ENCODE measurements at regions not wholly inside any gene's neighbourhood (a gene's known extent, or its start where the extent isn't known, plus 50 kb on each side); places are given as distances from the start of the nearest gene placed in this dataset.
A peak's percentile ranks its signal among the peaks of the same experiment; 100 is the strongest.
"Not testable (repeated sequence)": the region's sequence is repeated elsewhere in the genome, so short reads cannot be mapped to it uniquely, and the experiment has no call there.

DNA sequence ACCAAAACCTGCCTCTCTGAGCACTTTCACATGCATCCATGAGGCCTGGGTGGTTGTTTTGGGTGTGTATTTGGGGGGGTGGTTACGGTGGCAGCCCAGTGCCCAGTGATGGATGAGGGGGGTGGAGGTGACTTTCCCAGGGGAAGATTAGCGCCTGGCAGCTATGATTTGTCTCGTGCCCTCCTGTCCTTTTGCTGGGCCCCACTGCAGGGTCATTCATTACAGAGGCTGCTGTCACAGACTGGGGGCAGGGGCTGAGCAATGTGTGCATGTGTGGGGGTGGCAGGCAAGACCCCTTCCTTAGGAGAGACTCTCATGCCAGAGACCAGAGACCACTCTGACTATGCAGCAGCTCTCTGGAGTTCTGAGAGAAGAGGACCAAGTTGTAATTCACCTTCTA is 93.7 kb downstream of the MRM1 start:
- H3K27me3 ChIP-seq (ENCODE audit: control insufficient read depth, insufficient read depth, low read length): peaks cover 11% of the 10 kb centered on the region; the same call in 1 of the 2 replicates
- no peaks in the 10 kb centered on the region for H3K9me3 ChIP-seq (ENCODE audit: control insufficient read depth, insufficient read depth, low read length)
- H3K4me3 ChIP-seq (ENCODE audit: low read depth, low read length): no peak overlapping the region
- no peak overlapping the region for H3K9ac ChIP-seq (ENCODE audit: low read depth, low read length)
- H3K4me1 ChIP-seq (ENCODE audit: control insufficient read depth, insufficient read depth, low read length): peaks cover 7% of the 10 kb centered on the region
- H3K27ac ChIP-seq (ENCODE audit: low read depth, low read length): no peak overlapping the region
- no peaks in the 10 kb centered on the region for H3K36me3 ChIP-seq (ENCODE audit: control insufficient read depth, insufficient read depth, low read length)

DNA sequence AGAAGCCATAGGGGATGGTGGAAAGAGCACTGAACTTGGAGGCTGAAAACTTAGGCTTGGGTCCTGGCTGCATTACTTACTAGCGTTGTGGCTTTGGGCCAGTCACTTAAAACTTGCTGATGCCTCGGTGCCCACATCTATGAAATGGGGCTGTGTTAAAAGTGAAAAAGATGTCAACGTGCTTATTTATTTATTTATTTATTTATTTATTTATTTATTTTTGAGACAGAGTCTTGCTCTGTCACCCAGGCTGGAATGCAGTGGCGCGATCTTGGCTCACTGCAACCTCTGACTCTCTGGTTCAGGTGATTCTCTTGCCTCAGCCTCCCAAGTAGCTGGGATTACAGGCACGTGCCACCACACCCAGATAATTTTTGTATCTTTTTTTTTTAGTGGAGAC is 94.3 kb downstream of the MRM1 start:
- not testable (repeated sequence) for H3K27ac ChIP-seq (ENCODE audit: low read depth, low read length); H3K4me1 ChIP-seq (ENCODE audit: control insufficient read depth, insufficient read depth, low read length); H3K36me3 ChIP-seq (ENCODE audit: control insufficient read depth, insufficient read depth, low read length); H3K9me3 ChIP-seq (ENCODE audit: control insufficient read depth, insufficient read depth, low read length); H3K4me3 ChIP-seq (ENCODE audit: low read depth, low read length); H3K9ac ChIP-seq (ENCODE audit: low read depth, low read length)
- H3K27me3 ChIP-seq (ENCODE audit: control insufficient read depth, insufficient read depth, low read length): peaks cover 17% of the 10 kb centered on the region

DNA sequence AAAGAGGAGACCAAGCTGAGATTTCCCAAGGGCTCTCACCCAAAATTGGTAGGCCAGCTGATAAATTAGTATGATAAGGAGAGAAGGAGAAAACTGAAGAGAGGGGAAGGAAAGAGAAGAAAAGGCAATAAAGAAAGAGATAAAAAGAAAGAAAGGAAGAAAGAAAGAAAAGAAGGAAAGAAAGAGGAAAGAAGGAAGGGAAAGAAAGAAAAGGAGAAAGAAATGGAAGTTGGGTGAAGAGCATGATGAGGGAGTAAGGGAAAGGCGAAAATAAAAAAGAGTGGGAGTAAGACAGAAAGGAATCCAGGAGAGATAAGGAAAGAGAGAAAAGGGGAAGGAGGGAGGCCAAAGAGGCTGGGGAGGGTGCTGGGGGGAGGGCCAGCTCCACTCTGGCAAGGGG is 95.4 kb downstream of the MRM1 start:
- Histone ChIP-seq H3K36me3 (ENCODE audit: control insufficient read depth, insufficient read depth, low read length) (no peaks in the 10 kb centered on the region), H3K9me3 (ENCODE audit: control insufficient read depth, insufficient read depth, low read length) (no peaks in the 10 kb centered on the region), H3K9ac (ENCODE audit: low read depth, low read length) (no peak overlapping the region), H3K4me1 (ENCODE audit: control insufficient read depth, insufficient read depth, low read length) (peaks cover 7% of the 10 kb centered on the region), H3K4me3 (ENCODE audit: low read depth, low read length) (no peak overlapping the region), H3K27ac (ENCODE audit: low read depth, low read length) (no peak overlapping the region), H3K27me3 (ENCODE audit: control insufficient read depth, insufficient read depth, low read length) (peaks cover 27% of the 10 kb centered on the region)

DNA sequence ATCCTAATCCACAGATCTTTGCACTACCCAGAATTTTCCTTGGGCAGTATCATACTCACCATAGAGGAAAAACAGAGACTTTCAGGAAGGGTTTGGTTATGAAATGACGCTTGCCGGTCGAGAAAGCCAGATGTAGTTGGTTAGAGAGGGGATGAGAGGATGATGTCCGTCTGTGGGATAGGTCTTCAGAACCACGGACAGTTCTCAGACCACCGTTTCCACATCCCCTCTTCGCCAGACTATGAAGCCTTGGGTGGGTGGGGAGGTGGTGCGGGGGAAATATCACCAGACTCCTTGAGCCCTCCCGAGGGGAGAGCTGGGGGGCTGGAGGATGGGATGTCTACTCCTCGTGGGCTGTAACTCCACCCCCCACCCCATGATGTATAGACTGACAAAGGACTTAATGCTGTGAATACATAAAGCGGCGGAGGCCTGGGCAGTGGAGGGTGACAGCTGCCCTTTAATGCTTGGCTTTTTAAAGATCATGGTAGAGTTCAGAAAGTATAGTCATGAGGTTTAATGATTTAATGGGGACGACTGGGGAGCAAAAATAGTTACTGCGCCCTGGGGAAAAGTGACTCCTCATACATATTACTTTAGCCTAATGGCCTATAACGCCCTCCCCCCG is 96.6 kb downstream of the MRM1 start:
- Histone ChIP-seq H3K9me3 (ENCODE audit: control insufficient read depth, insufficient read depth, low read length) (no peaks in the 10 kb centered on the region), H3K27ac (ENCODE audit: low read depth, low read length) (no peak overlapping the region), H3K9ac (ENCODE audit: low read depth, low read length) (no peak overlapping the region), H3K36me3 (ENCODE audit: control insufficient read depth, insufficient read depth, low read length) (no peaks in the 10 kb centered on the region), H3K27me3 (ENCODE audit: control insufficient read depth, insufficient read depth, low read length) (peaks cover 37% of the 10 kb centered on the region), H3K4me3 (ENCODE audit: low read depth, low read length) (no peak overlapping the region), H3K4me1 (ENCODE audit: control insufficient read depth, insufficient read depth, low read length) (peaks cover 2% of the 10 kb centered on the region; the same call in 1 of the 2 replicates)

GRCh38 chr17:36701429-36702099 is 100.2 kb downstream of the MRM1 start:
- no peak overlapping the region for H3K27ac ChIP-seq (ENCODE audit: low read depth, low read length)
- peaks cover 63% of the 10 kb centered on the region for H3K27me3 ChIP-seq (ENCODE audit: control insufficient read depth, insufficient read depth, low read length)
- peaks cover 6% of the 10 kb centered on the region; the same call in 1 of the 2 replicates for H3K4me1 ChIP-seq (ENCODE audit: control insufficient read depth, insufficient read depth, low read length)
- no peaks in the 10 kb centered on the region for H3K36me3 ChIP-seq (ENCODE audit: control insufficient read depth, insufficient read depth, low read length)
- H3K9me3 ChIP-seq (ENCODE audit: control insufficient read depth, insufficient read depth, low read length): no peaks in the 10 kb centered on the region
- no peak overlapping the region for H3K9ac ChIP-seq (ENCODE audit: low read depth, low read length)
- H3K4me3 ChIP-seq (ENCODE audit: low read depth, low read length): no peak overlapping the region

GRCh38 chr17:36702636-36703035 is 101.3 kb downstream of the MRM1 start:
- peaks cover 7% of the 10 kb centered on the region; the same call in 1 of the 2 replicates for H3K4me1 ChIP-seq (ENCODE audit: control insufficient read depth, insufficient read depth, low read length)
- no peak overlapping the region for H3K9ac ChIP-seq (ENCODE audit: low read depth, low read length)
- H3K36me3 ChIP-seq (ENCODE audit: control insufficient read depth, insufficient read depth, low read length): no peaks in the 10 kb centered on the region
- peaks cover 63% of the 10 kb centered on the region for H3K27me3 ChIP-seq (ENCODE audit: control insufficient read depth, insufficient read depth, low read length)
- no peak overlapping the region for H3K4me3 ChIP-seq (ENCODE audit: low read depth, low read length)
- no peaks in the 10 kb centered on the region for H3K9me3 ChIP-seq (ENCODE audit: control insufficient read depth, insufficient read depth, low read length)
- H3K27ac ChIP-seq (ENCODE audit: low read depth, low read length): no peak overlapping the region

DNA sequence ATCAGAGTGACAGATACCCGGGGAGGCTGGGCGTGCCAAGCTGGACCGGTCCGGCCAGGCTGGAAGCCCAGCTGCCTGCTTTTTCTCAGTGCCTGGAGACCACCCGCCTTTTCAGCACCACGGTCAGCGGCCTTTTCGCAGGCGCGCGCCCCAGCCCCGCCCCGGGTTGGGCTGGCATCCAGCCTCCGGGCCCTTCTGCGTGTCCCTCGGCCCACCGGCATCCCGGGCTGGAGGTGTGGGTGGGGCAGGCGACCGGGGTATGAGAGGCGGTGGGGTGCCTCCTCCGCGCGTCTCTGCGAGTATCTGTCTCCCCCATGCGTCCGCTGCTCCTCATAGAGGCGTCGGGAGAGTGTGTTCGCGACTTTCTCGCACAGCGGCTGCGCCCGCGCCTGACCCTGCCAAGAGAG is 102.5 kb downstream of the MRM1 start:
- no peaks in the 10 kb centered on the region for H3K36me3 ChIP-seq (ENCODE audit: control insufficient read depth, insufficient read depth, low read length)
- H3K27ac ChIP-seq (ENCODE audit: low read depth, low read length): no peak overlapping the region
- peak overlapping the region; percentile 50 for H3K4me3 ChIP-seq (ENCODE audit: low read depth, low read length)
- no peak overlapping the region for H3K9ac ChIP-seq (ENCODE audit: low read depth, low read length)
- H3K27me3 ChIP-seq (ENCODE audit: control insufficient read depth, insufficient read depth, low read length): peaks cover 62% of the 10 kb centered on the region
- peaks cover 7% of the 10 kb centered on the region; the same call in 1 of the 2 replicates for H3K4me1 ChIP-seq (ENCODE audit: control insufficient read depth, insufficient read depth, low read length)
- H3K9me3 ChIP-seq (ENCODE audit: control insufficient read depth, insufficient read depth, low read length): no peaks in the 10 kb centered on the region

GRCh38 chr17:36705283-36705795 is 104.0 kb downstream of the MRM1 start:
- H3K9me3 ChIP-seq (ENCODE audit: control insufficient read depth, insufficient read depth, low read length): no peaks in the 10 kb centered on the region
- no peaks in the 10 kb centered on the region for H3K36me3 ChIP-seq (ENCODE audit: control insufficient read depth, insufficient read depth, low read length)
- H3K9ac ChIP-seq (ENCODE audit: low read depth, low read length): no peak overlapping the region
- no peak overlapping the region for H3K27ac ChIP-seq (ENCODE audit: low read depth, low read length)
- H3K4me3 ChIP-seq (ENCODE audit: low read depth, low read length): no peak overlapping the region
- H3K4me1 ChIP-seq (ENCODE audit: control insufficient read depth, insufficient read depth, low read length): peaks cover 7% of the 10 kb centered on the region; the same call in 1 of the 2 replicates
- peaks cover 50% of the 10 kb centered on the region for H3K27me3 ChIP-seq (ENCODE audit: control insufficient read depth, insufficient read depth, low read length)

DNA sequence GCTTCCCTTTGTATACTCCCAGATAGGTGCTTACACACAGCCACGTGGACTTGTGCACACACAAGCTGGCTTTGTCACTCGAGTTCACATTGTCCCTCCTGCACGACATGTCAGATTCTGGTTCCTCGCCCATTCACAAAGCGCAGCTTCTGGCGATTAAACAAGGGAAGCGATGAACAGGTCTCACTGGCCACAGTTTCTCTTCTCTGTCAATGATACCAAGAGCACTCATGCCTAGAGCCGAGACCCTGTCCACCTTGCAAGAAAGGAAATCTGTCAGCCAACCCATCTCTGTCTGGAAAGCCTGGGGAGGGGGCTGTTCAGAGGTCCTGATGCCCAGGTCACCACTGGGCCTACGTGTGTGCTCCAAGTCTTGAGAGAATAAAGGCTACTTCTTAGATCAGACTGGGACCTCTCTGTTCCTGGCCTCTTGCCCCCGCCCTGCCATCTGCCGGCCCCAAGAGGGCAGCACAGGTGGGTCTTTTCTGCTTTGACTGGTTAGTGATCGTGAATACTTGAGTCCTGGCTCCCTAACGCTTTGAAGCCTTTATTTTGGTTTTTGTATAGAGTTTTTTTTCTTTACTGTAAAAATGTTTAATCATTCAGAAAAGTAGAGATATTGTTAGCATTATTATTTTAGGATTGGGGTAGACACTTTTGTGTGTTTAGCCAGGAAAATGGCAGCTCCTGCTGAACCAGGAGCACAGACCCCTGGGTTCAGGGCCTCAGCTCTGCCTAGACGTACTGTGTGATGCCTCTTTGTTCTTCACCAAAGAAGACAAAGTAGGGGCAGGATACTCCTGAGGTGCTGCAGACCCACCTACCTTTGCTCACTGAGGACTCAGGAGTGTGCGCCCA is 104.7 kb downstream of the MRM1 start:
- Histone ChIP-seq H3K9ac (ENCODE audit: low read depth, low read length) (no peak overlapping the region), H3K9me3 (ENCODE audit: control insufficient read depth, insufficient read depth, low read length) (no peaks in the 10 kb centered on the region), H3K4me1 (ENCODE audit: control insufficient read depth, insufficient read depth, low read length) (peaks cover 7% of the 10 kb centered on the region; the same call in 1 of the 2 replicates), H3K4me3 (ENCODE audit: low read depth, low read length) (no peak overlapping the region), H3K27ac (ENCODE audit: low read depth, low read length) (no peak overlapping the region), H3K36me3 (ENCODE audit: control insufficient read depth, insufficient read depth, low read length) (no peaks in the 10 kb centered on the region), H3K27me3 (ENCODE audit: control insufficient read depth, insufficient read depth, low read length) (peaks cover 42% of the 10 kb centered on the region)

GRCh38 chr17:36707904-36708303 is 106.5 kb downstream of the MRM1 start:
- no peak overlapping the region for H3K4me3 ChIP-seq (ENCODE audit: low read depth, low read length)
- H3K36me3 ChIP-seq (ENCODE audit: control insufficient read depth, insufficient read depth, low read length): no peaks in the 10 kb centered on the region
- peaks cover 27% of the 10 kb centered on the region for H3K27me3 ChIP-seq (ENCODE audit: control insufficient read depth, insufficient read depth, low read length)
- H3K4me1 ChIP-seq (ENCODE audit: control insufficient read depth, insufficient read depth, low read length): peaks cover 7% of the 10 kb centered on the region; the same call in 1 of the 2 replicates
- no peak overlapping the region for H3K9ac ChIP-seq (ENCODE audit: low read depth, low read length)
- H3K27ac ChIP-seq (ENCODE audit: low read depth, low read length): no peak overlapping the region
- no peaks in the 10 kb centered on the region for H3K9me3 ChIP-seq (ENCODE audit: control insufficient read depth, insufficient read depth, low read length)

All from HUES48 (cell line).